ENCODE measurements at regions not wholly inside any gene's neighbourhood (a gene's known extent, or its start where the extent isn't known, plus 50 kb on each side); places are given as distances from the start of the nearest gene placed in this dataset.

DNA sequence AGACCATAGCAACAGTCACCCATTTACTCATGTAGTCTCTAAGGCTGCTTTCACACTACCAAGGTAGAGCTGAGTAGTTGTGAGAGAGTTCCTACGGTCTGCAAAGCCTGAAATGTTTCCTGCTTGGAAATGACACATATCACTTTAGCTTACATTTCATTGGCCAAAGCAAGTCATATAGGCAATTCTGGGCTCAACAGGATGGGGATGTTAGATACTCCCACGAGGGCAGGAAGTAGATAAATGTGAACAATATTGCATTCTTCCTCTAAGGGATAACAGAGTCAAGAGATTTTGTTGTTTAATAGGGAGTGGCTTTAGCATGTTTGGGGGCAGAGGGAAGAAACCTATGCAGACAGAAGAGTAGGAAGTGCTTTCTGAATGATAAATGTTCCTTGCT is 355.6 kb upstream of the THRB start:
- TF ChIP-seq, protein P1, sequence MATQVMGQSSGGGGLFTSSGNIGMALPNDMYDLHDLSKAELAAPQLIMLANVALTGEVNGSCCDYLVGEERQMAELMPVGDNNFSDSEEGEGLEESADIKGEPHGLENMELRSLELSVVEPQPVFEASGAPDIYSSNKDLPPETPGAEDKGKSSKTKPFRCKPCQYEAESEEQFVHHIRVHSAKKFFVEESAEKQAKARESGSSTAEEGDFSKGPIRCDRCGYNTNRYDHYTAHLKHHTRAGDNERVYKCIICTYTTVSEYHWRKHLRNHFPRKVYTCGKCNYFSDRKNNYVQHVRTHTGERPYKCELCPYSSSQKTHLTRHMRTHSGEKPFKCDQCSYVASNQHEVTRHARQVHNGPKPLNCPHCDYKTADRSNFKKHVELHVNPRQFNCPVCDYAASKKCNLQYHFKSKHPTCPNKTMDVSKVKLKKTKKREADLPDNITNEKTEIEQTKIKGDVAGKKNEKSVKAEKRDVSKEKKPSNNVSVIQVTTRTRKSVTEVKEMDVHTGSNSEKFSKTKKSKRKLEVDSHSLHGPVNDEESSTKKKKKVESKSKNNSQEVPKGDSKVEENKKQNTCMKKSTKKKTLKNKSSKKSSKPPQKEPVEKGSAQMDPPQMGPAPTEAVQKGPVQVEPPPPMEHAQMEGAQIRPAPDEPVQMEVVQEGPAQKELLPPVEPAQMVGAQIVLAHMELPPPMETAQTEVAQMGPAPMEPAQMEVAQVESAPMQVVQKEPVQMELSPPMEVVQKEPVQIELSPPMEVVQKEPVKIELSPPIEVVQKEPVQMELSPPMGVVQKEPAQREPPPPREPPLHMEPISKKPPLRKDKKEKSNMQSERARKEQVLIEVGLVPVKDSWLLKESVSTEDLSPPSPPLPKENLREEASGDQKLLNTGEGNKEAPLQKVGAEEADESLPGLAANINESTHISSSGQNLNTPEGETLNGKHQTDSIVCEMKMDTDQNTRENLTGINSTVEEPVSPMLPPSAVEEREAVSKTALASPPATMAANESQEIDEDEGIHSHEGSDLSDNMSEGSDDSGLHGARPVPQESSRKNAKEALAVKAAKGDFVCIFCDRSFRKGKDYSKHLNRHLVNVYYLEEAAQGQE (IDR thresholded peaks at IDR 0.05; ENCODE audit: insufficient read depth in 1 of 2, low read depth in 2 of 2, low read length in 1 of 2), result no peak
- TF ChIP-seq, protein P2, sequence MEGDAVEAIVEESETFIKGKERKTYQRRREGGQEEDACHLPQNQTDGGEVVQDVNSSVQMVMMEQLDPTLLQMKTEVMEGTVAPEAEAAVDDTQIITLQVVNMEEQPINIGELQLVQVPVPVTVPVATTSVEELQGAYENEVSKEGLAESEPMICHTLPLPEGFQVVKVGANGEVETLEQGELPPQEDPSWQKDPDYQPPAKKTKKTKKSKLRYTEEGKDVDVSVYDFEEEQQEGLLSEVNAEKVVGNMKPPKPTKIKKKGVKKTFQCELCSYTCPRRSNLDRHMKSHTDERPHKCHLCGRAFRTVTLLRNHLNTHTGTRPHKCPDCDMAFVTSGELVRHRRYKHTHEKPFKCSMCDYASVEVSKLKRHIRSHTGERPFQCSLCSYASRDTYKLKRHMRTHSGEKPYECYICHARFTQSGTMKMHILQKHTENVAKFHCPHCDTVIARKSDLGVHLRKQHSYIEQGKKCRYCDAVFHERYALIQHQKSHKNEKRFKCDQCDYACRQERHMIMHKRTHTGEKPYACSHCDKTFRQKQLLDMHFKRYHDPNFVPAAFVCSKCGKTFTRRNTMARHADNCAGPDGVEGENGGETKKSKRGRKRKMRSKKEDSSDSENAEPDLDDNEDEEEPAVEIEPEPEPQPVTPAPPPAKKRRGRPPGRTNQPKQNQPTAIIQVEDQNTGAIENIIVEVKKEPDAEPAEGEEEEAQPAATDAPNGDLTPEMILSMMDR (IDR thresholded peaks at IDR 0.05), result no peak
- TF ChIP-seq SIN3A (IDR thresholded peaks at IDR 0.05; ENCODE audit: borderline replicate concordance, insufficient read depth, low read depth, low read length), result no peak
- no peak for TF ChIP-seq POLR2AphosphoS5 (IDR thresholded peaks at IDR 0.05; ENCODE audit: low read depth, low read length)
- no peak for TF ChIP-seq TCF7L2 (IDR thresholded peaks at IDR 0.05; ENCODE audit: low read depth, low read length)
